Osteocyte (in vitro differentiated cells): ENCODE measurements at regions not wholly inside any gene's neighbourhood (a gene's known extent, or its start where the extent isn't known, plus 50 kb on each side); places are given as distances from the start of the nearest gene placed in this dataset.

Experiments used
- DNase-seq: peaks from one replicate; pipeline ENCODE4 v3.0.0; 2021; ENCODE audit warnings: mixed read lengths; ENCODE audit not compliant: unreplicated experiment; ENCODE audit errors: extremely low spot score
- H3K27ac Mint-ChIP-seq: one replicate; pipeline ENCODE4 v1.8.0; 2021; ENCODE audit warnings: mild to moderate bottlenecking, mixed read lengths; ENCODE audit not compliant: unreplicated experiment
- H3K27me3 Mint-ChIP-seq: one replicate; pipeline ENCODE4 v1.8.0; 2021; ENCODE audit warnings: mixed read lengths; ENCODE audit not compliant: unreplicated experiment
- H3K36me3 Mint-ChIP-seq: one replicate; pipeline ENCODE4 v1.8.0; 2021; ENCODE audit warnings: mixed read lengths; ENCODE audit not compliant: unreplicated experiment
- H3K4me1 Mint-ChIP-seq: one replicate; pipeline ENCODE4 v1.8.0; 2021; ENCODE audit warnings: mixed read lengths; ENCODE audit not compliant: unreplicated experiment
- H3K4me3 Mint-ChIP-seq: one replicate; pipeline ENCODE4 v1.8.0; 2021; ENCODE audit warnings: mild to moderate bottlenecking, moderate library complexity, mixed read lengths; ENCODE audit not compliant: unreplicated experiment
- H3K9me3 Mint-ChIP-seq: one replicate; pipeline ENCODE4 v1.8.0; 2021; ENCODE audit warnings: mixed read lengths; ENCODE audit not compliant: unreplicated experiment
- CTCF ChIP-seq: fragments of 200-600 bp; sonication (generic); IDR thresholded peaks from 2 replicates; pipeline ENCODE4 v1.5.0; 2021; ENCODE audit warnings: antibody characterized with exemption, mild to moderate bottlenecking, moderate library complexity

- no peak overlapping the region for H3K4me3 Mint-ChIP-seq
- no peak for TF ChIP-seq CTCF
- DNase-seq, result no peak
- H3K27me3 Mint-ChIP-seq, result peaks cover 8% of the 10 kb centered on the region
- peaks cover 36% of the 10 kb centered on the region for H3K4me1 Mint-ChIP-seq
- peak overlapping the region; percentile 5 for H3K27ac Mint-ChIP-seq
- H3K9me3 Mint-ChIP-seq, result peaks cover 12% of the 10 kb centered on the region
- H3K36me3 Mint-ChIP-seq, result no peaks in the 10 kb centered on the region
Observed at GRCh38 chr3:117647435-117647834, 937.9 kb downstream of the TUSC7 start.

GRCh38 chr3:117651246-117651645 is 941.7 kb downstream of the TUSC7 start:
- peaks cover 3% of the 10 kb centered on the region for H3K9me3 Mint-ChIP-seq
- DNase-seq, result no peak
- H3K27ac Mint-ChIP-seq, result peak overlapping the region; percentile 78
- peaks cover 45% of the 10 kb centered on the region for H3K4me1 Mint-ChIP-seq
- no peak overlapping the region for H3K4me3 Mint-ChIP-seq
- no peak for TF ChIP-seq CTCF
- no peaks in the 10 kb centered on the region for H3K27me3 Mint-ChIP-seq
- no peaks in the 10 kb centered on the region for H3K36me3 Mint-ChIP-seq

- Mint-ChIP-seq H3K27me3 (no peaks in the 10 kb centered on the region), H3K27ac (peak overlapping the region; percentile 9), H3K36me3 (no peaks in the 10 kb centered on the region), H3K4me3 (no peak overlapping the region), H3K4me1 (peaks cover 40% of the 10 kb centered on the region), H3K9me3 (peaks cover 3% of the 10 kb centered on the region)
- TF ChIP-seq CTCF, result no peak
- no peak for DNase-seq
Observed at GRCh38 chr3:117656391-117656790, 946.8 kb downstream of the TUSC7 start.

GRCh38 chr3:117657278-117657677 is 947.7 kb downstream of the TUSC7 start:
- TF ChIP-seq CTCF, result no peak
- Mint-ChIP-seq H3K27me3 (no peaks in the 10 kb centered on the region), H3K4me3 (no peak overlapping the region), H3K36me3 (no peaks in the 10 kb centered on the region), H3K9me3 (no peaks in the 10 kb centered on the region), H3K27ac (no peak overlapping the region), H3K4me1 (peaks cover 41% of the 10 kb centered on the region)
- no peak for DNase-seq

GRCh38 chr3:117660941-117661817 is 951.6 kb downstream of the TUSC7 start:
- Mint-ChIP-seq H3K9me3 (peaks cover 3% of the 10 kb centered on the region), H3K27ac (peak overlapping the region; percentile 83), H3K4me3 (peak overlapping the region; percentile 10), H3K4me1 (peaks cover 28% of the 10 kb centered on the region), H3K27me3 (peaks cover under 1% of the 10 kb centered on the region), H3K36me3 (no peaks in the 10 kb centered on the region)
- DNase-seq, result no peak
- no peak for TF ChIP-seq CTCF
